ENCODE measurements at regions not wholly inside any gene's neighbourhood (a gene's known extent, or its start where the extent isn't known, plus 50 kb on each side); places are given as distances from the start of the nearest gene placed in this dataset.

- no peak for TF ChIP-seq TAF1 (IDR thresholded peaks at IDR 0.05; ENCODE audit: borderline replicate concordance, insufficient read depth, low read length)
- TF ChIP-seq POLR2AphosphoS5 (IDR thresholded peaks at IDR 0.05; ENCODE audit: low read depth, low read length) = no peak
- TF ChIP-seq REST (IDR thresholded peaks at IDR 0.05; ENCODE audit: insufficient read depth in 1 of 2, low read depth in 2 of 2, low read length in 2 of 2) = no peak
- TF ChIP-seq FOXP2 (optimal IDR thresholded peaks at IDR 0.05; ENCODE audit: borderline replicate concordance, extremely low read depth, extremely low read length, insufficient read depth) = no peak
- TF ChIP-seq SIN3A (IDR thresholded peaks at IDR 0.05; ENCODE audit: borderline replicate concordance, insufficient read depth, low read length) = no peak
Measured at GRCh38 chr1:38533772-38534472, 325.6 kb downstream of the RRAGC start.

GRCh38 chr1:38530957-38531356, 328.6 kb downstream of the RRAGC start:
- TF ChIP-seq FOXP2 (optimal IDR thresholded peaks at IDR 0.05; ENCODE audit: borderline replicate concordance, extremely low read depth, extremely low read length, insufficient read depth) (no peak), SIN3A (IDR thresholded peaks at IDR 0.05; ENCODE audit: borderline replicate concordance, insufficient read depth, low read length) (no peak), REST (IDR thresholded peaks at IDR 0.05; ENCODE audit: insufficient read depth in 1 of 2, low read depth in 2 of 2, low read length in 2 of 2) (no peak), POLR2AphosphoS5 (IDR thresholded peaks at IDR 0.05; ENCODE audit: low read depth, low read length) (no peak), TAF1 (IDR thresholded peaks at IDR 0.05; ENCODE audit: borderline replicate concordance, insufficient read depth, low read length) (no peak)

- TF ChIP-seq POLR2AphosphoS5 (IDR thresholded peaks at IDR 0.05; ENCODE audit: low read depth, low read length) (no peak), FOXP2 (optimal IDR thresholded peaks at IDR 0.05; ENCODE audit: borderline replicate concordance, extremely low read depth, extremely low read length, insufficient read depth) (no peak), TAF1 (IDR thresholded peaks at IDR 0.05; ENCODE audit: borderline replicate concordance, insufficient read depth, low read length) (no peak), REST (IDR thresholded peaks at IDR 0.05; ENCODE audit: insufficient read depth in 1 of 2, low read depth in 2 of 2, low read length in 2 of 2) (no peak), SIN3A (IDR thresholded peaks at IDR 0.05; ENCODE audit: borderline replicate concordance, insufficient read depth, low read length) (no peak)
Measured at GRCh38 chr1:38529946-38530345, 329.6 kb downstream of the RRAGC start.

- TF ChIP-seq SIN3A (IDR thresholded peaks at IDR 0.05; ENCODE audit: borderline replicate concordance, insufficient read depth, low read length) (no peak), FOXP2 (optimal IDR thresholded peaks at IDR 0.05; ENCODE audit: borderline replicate concordance, extremely low read depth, extremely low read length, insufficient read depth) (no peak), TAF1 (IDR thresholded peaks at IDR 0.05; ENCODE audit: borderline replicate concordance, insufficient read depth, low read length) (no peak), REST (IDR thresholded peaks at IDR 0.05; ENCODE audit: insufficient read depth in 1 of 2, low read depth in 2 of 2, low read length in 2 of 2) (no peak)
Measured at GRCh38 chr1:38529391-38529790, 330.2 kb downstream of the RRAGC start.

Data from PFSK-1 (cell line).